ENCODE measurements at regions not wholly inside any gene's neighbourhood (a gene's known extent, or its start where the extent isn't known, plus 50 kb on each side); places are given as distances from the start of the nearest gene placed in this dataset.
A peak's percentile ranks its signal among the peaks of the same experiment; 100 is the strongest.

- WGBS (ENCODE audit: insufficient coverage), result 98% methylated on average over 5 of the region's 6 CpGs
- Histone ChIP-seq H3K27ac (ENCODE audit: insufficient read depth in 1 of 2, low read depth in 1 of 2, low read length in 2 of 2, poor library complexity in 1 of 2, severe bottlenecking in 2 of 2) (no peak overlapping the region), H3K9me3 (ENCODE audit: control extremely low read depth in 1 of 5, control insufficient read depth in 4 of 5, insufficient read depth in 2 of 5, low read depth in 1 of 5, low read length in 4 of 5) (peaks cover 0 to 5% (median 0%) of the 10 kb centered on the region in 5 experiments), H3K36me3 (ENCODE audit: control insufficient read depth in 4 of 4, insufficient read depth in 4 of 4, low read length in 3 of 4) (no peaks in the 10 kb centered on the region), H3K4me3 (ENCODE audit: control insufficient read depth in 1 of 7, extremely low read depth in 1 of 7, insufficient read depth in 4 of 7, low read depth in 2 of 7, low read length in 6 of 7) (no peak overlapping the region), H3K4me1 (ENCODE audit: control extremely low read depth in 1 of 4, control insufficient read depth in 4 of 4, insufficient read depth in 4 of 4, low read length in 3 of 4) (no peaks in the 10 kb centered on the region), H3K27me3 (replicated peaks in 2 of 5; ENCODE audit: control insufficient read depth in 4 of 5, insufficient read depth in 5 of 5, low read length in 4 of 5) (no peaks in the 10 kb centered on the region)
- no peak for DNase-seq
- ChIA-PET POLR2A (no interaction called here), CTCF (no interaction called here)
These were observed 855.7 kb downstream of the SLITRK5 start for GRCh38 chr13:88526853-88527215.

GRCh38 chr13:88541994-88542393, 870.8 kb downstream of the SLITRK5 start:
- CTCF ChIA-PET, result no interaction called here
- POLR2A ChIA-PET, result no interaction called here
- no peak for DNase-seq
- Histone ChIP-seq H3K36me3 (ENCODE audit: control insufficient read depth in 4 of 4, insufficient read depth in 4 of 4, low read length in 3 of 4) (no peaks in the 10 kb centered on the region), H3K9me3 (ENCODE audit: control extremely low read depth in 1 of 5, control insufficient read depth in 4 of 5, insufficient read depth in 2 of 5, low read depth in 1 of 5, low read length in 4 of 5) (no peaks in the 10 kb centered on the region), H3K27ac (ENCODE audit: insufficient read depth in 1 of 2, low read depth in 1 of 2, low read length in 2 of 2, poor library complexity in 1 of 2, severe bottlenecking in 2 of 2) (no peak overlapping the region), H3K27me3 (replicated peaks in 2 of 5; ENCODE audit: control insufficient read depth in 4 of 5, insufficient read depth in 5 of 5, low read length in 4 of 5) (no peaks in the 10 kb centered on the region), H3K4me3 (ENCODE audit: control insufficient read depth in 1 of 7, extremely low read depth in 1 of 7, insufficient read depth in 4 of 7, low read depth in 2 of 7, low read length in 6 of 7) (no peak overlapping the region), H3K4me1 (ENCODE audit: control extremely low read depth in 1 of 4, control insufficient read depth in 4 of 4, insufficient read depth in 4 of 4, low read length in 3 of 4) (no peaks in the 10 kb centered on the region)
- WGBS (ENCODE audit: insufficient coverage), result no CpG with 5 or more reads among the region's 1 CpG

- Histone ChIP-seq H3K4me3 (ENCODE audit: control insufficient read depth in 1 of 7, extremely low read depth in 1 of 7, insufficient read depth in 4 of 7, low read depth in 2 of 7, low read length in 6 of 7) (no peak overlapping the region), H3K27ac (ENCODE audit: insufficient read depth in 1 of 2, low read depth in 1 of 2, low read length in 2 of 2, poor library complexity in 1 of 2, severe bottlenecking in 2 of 2) (no peak overlapping the region), H3K27me3 (replicated peaks in 2 of 5; ENCODE audit: control insufficient read depth in 4 of 5, insufficient read depth in 5 of 5, low read length in 4 of 5) (no peaks in the 10 kb centered on the region), H3K9me3 (ENCODE audit: control extremely low read depth in 1 of 5, control insufficient read depth in 4 of 5, insufficient read depth in 2 of 5, low read depth in 1 of 5, low read length in 4 of 5) (no peaks in the 10 kb centered on the region), H3K36me3 (ENCODE audit: control insufficient read depth in 4 of 4, insufficient read depth in 4 of 4, low read length in 3 of 4) (no peaks in the 10 kb centered on the region), H3K4me1 (ENCODE audit: control extremely low read depth in 1 of 4, control insufficient read depth in 4 of 4, insufficient read depth in 4 of 4, low read length in 3 of 4) (no peaks in the 10 kb centered on the region)
- POLR2A ChIA-PET, result no interaction called here
- CTCF ChIA-PET, result no interaction called here
- 38% methylated on average over 1 of the region's 1 CpG for WGBS (ENCODE audit: insufficient coverage)
- no peak for DNase-seq
These were observed 873.7 kb downstream of the SLITRK5 start for GRCh38 chr13:88544836-88545235.

- no peak overlapping the region for H3K4me3 ChIP-seq (ENCODE audit: control insufficient read depth in 1 of 7, extremely low read depth in 1 of 7, insufficient read depth in 4 of 7, low read depth in 2 of 7, low read length in 6 of 7)
- H3K27ac ChIP-seq (ENCODE audit: insufficient read depth in 1 of 2, low read depth in 1 of 2, low read length in 2 of 2, poor library complexity in 1 of 2, severe bottlenecking in 2 of 2), result no peak overlapping the region
- H3K9me3 ChIP-seq (ENCODE audit: control extremely low read depth in 1 of 5, control insufficient read depth in 4 of 5, insufficient read depth in 2 of 5, low read depth in 1 of 5, low read length in 4 of 5), result peaks cover 0 to 4% (median 0%) of the 10 kb centered on the region in 5 experiments
- ChIA-PET POLR2A (no interaction called here), CTCF (interaction anchor here (0.8 kb wide), 1 partner anchor 51 kb away, joined by 3 read pairs; no protein-coding TSS in a partner anchor)
- WGBS (ENCODE audit: insufficient coverage), result 93% methylated on average over 2 of the region's 2 CpGs
- DNase-seq, result no peak
- H3K27me3 ChIP-seq (replicated peaks in 2 of 5; ENCODE audit: control insufficient read depth in 4 of 5, insufficient read depth in 5 of 5, low read length in 4 of 5), result no peaks in the 10 kb centered on the region
- H3K4me1 ChIP-seq (ENCODE audit: control extremely low read depth in 1 of 4, control insufficient read depth in 4 of 4, insufficient read depth in 4 of 4, low read length in 3 of 4), result no peaks in the 10 kb centered on the region
- no peaks in the 10 kb centered on the region for H3K36me3 ChIP-seq (ENCODE audit: control insufficient read depth in 4 of 4, insufficient read depth in 4 of 4, low read length in 3 of 4)
These were observed 881.8 kb downstream of the SLITRK5 start for GRCh38 chr13:88552966-88553365.

- POLR2A ChIA-PET, result no interaction called here
- CTCF ChIA-PET, result no interaction called here
- H3K4me1 ChIP-seq (ENCODE audit: control extremely low read depth in 1 of 4, control insufficient read depth in 4 of 4, insufficient read depth in 4 of 4, low read length in 3 of 4), result no peaks in the 10 kb centered on the region
- H3K27ac ChIP-seq (ENCODE audit: insufficient read depth in 1 of 2, low read depth in 1 of 2, low read length in 2 of 2, poor library complexity in 1 of 2, severe bottlenecking in 2 of 2), result no peak overlapping the region
- H3K27me3 ChIP-seq (replicated peaks in 2 of 5; ENCODE audit: control insufficient read depth in 4 of 5, insufficient read depth in 5 of 5, low read length in 4 of 5), result no peaks in the 10 kb centered on the region
- no peaks in the 10 kb centered on the region for H3K9me3 ChIP-seq (ENCODE audit: control extremely low read depth in 1 of 5, control insufficient read depth in 4 of 5, insufficient read depth in 2 of 5, low read depth in 1 of 5, low read length in 4 of 5)
- DNase-seq, result no peak
- no peaks in the 10 kb centered on the region for H3K36me3 ChIP-seq (ENCODE audit: control insufficient read depth in 4 of 4, insufficient read depth in 4 of 4, low read length in 3 of 4)
- H3K4me3 ChIP-seq (ENCODE audit: control insufficient read depth in 1 of 7, extremely low read depth in 1 of 7, insufficient read depth in 4 of 7, low read depth in 2 of 7, low read length in 6 of 7), result no peak overlapping the region
These were observed 894.4 kb downstream of the SLITRK5 start for GRCh38 chr13:88565566-88565965.

- DNase-seq, result peak; percentile 29 to 92 (median 89)
- CTCF ChIA-PET, result no interaction called here
- 0% methylated on average over 1 of the region's 2 CpGs for WGBS (ENCODE audit: insufficient coverage)
These were observed 914.7 kb downstream of the SLITRK5 start for GRCh38 chr13:88585861-88586260.

GRCh38 chr13:88586263-88586662, 915.1 kb downstream of the SLITRK5 start:
- Histone ChIP-seq H3K27me3 (replicated peaks in 2 of 5; ENCODE audit: control insufficient read depth in 4 of 5, insufficient read depth in 5 of 5, low read length in 4 of 5) (no peaks in the 10 kb centered on the region), H3K4me3 (ENCODE audit: control insufficient read depth in 1 of 7, extremely low read depth in 1 of 7, insufficient read depth in 4 of 7, low read depth in 2 of 7, low read length in 6 of 7) (no peak overlapping the region), H3K36me3 (ENCODE audit: control insufficient read depth in 4 of 4, insufficient read depth in 4 of 4, low read length in 3 of 4) (no peaks in the 10 kb centered on the region), H3K27ac (ENCODE audit: insufficient read depth in 1 of 2, low read depth in 1 of 2, low read length in 2 of 2, poor library complexity in 1 of 2, severe bottlenecking in 2 of 2) (peak overlapping the region; percentile 48 to 59), H3K4me1 (ENCODE audit: control extremely low read depth in 1 of 4, control insufficient read depth in 4 of 4, insufficient read depth in 4 of 4, low read length in 3 of 4) (peaks cover 0 to 12% (median 6%) of the 10 kb centered on the region in 4 experiments), H3K9me3 (ENCODE audit: control extremely low read depth in 1 of 5, control insufficient read depth in 4 of 5, insufficient read depth in 2 of 5, low read depth in 1 of 5, low read length in 4 of 5) (peaks cover 0 to 1% (median 0%) of the 10 kb centered on the region in 5 experiments)
- CTCF ChIA-PET, result no interaction called here
- POLR2A ChIA-PET, result no interaction called here
- DNase-seq, result no peak

More at GRCh38 chr13:88585861-88586260, 914.7 kb downstream of the SLITRK5 start:
- peaks cover 0 to 1% (median 0%) of the 10 kb centered on the region in 5 experiments for H3K9me3 ChIP-seq (ENCODE audit: control extremely low read depth in 1 of 5, control insufficient read depth in 4 of 5, insufficient read depth in 2 of 5, low read depth in 1 of 5, low read length in 4 of 5)
- H3K36me3 ChIP-seq (ENCODE audit: control insufficient read depth in 4 of 4, insufficient read depth in 4 of 4, low read length in 3 of 4), result no peaks in the 10 kb centered on the region
- H3K27me3 ChIP-seq (replicated peaks in 2 of 5; ENCODE audit: control insufficient read depth in 4 of 5, insufficient read depth in 5 of 5, low read length in 4 of 5), result no peaks in the 10 kb centered on the region
- peaks cover 0 to 12% (median 6%) of the 10 kb centered on the region in 4 experiments for H3K4me1 ChIP-seq (ENCODE audit: control extremely low read depth in 1 of 4, control insufficient read depth in 4 of 4, insufficient read depth in 4 of 4, low read length in 3 of 4)
- POLR2A ChIA-PET, result no interaction called here
- peak overlapping the region; percentile 48 to 59 for H3K27ac ChIP-seq (ENCODE audit: insufficient read depth in 1 of 2, low read depth in 1 of 2, low read length in 2 of 2, poor library complexity in 1 of 2, severe bottlenecking in 2 of 2)
- no peak overlapping the region for H3K4me3 ChIP-seq (ENCODE audit: control insufficient read depth in 1 of 7, extremely low read depth in 1 of 7, insufficient read depth in 4 of 7, low read depth in 2 of 7, low read length in 6 of 7)
